NCI-H1105 (cell line): ENCODE measurements at regions not wholly inside any gene's neighbourhood (a gene's known extent, or its start where the extent isn't known, plus 50 kb on each side); places are given as distances from the start of the nearest gene placed in this dataset.
"Not testable (repeated sequence)": the region's sequence is repeated elsewhere in the genome, so short reads cannot be mapped to it uniquely, and the experiment has no call there.

ENCODE experiments used
- DNase-seq: peaks from one replicate; lab custom pipeline; 2025; lab: John Stamatoyannopoulos, UW

DNA sequence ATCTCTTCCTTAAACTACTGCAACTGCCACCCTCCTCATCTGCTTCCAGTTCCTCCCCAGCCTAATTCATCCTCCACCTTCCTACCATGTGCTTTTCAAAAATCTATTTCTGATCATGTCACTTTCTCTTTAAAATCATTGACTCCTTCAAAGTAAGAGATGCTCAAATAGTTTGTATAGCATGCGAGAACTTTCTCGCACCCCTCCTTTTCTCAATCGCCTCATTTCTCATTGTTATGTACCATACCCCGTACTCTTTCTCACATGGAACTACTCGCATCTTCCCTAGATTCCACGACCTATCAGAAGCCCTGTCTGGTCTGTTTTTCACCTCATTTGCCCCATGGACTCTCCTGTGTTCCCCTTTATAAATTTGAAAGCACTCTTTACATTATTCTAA is 238.2 kb downstream of the NRIP1 start:
- DNase-seq, result no peak

DNA sequence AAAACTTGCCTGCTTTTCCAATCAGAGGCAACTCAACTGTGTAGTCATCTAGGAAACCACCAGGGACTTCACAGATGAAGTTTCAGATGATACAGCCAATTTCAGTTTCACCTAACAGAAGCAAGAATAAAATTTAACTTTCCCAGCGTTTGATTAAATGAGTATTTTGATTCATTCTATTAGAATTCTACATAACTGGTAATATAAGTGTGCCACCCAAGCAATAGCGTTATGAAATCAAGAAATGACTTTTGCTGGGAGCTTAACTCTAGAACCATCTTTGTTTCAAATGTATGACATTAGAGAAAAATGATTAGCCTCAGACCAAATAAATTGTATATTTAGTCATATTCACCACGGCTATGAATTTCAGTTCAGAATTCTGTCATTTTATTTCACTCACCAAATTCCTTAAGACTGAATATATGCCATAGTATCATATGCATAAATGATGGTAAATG is 239.3 kb downstream of the NRIP1 start:
- DNase-seq, result no peak

DNA sequence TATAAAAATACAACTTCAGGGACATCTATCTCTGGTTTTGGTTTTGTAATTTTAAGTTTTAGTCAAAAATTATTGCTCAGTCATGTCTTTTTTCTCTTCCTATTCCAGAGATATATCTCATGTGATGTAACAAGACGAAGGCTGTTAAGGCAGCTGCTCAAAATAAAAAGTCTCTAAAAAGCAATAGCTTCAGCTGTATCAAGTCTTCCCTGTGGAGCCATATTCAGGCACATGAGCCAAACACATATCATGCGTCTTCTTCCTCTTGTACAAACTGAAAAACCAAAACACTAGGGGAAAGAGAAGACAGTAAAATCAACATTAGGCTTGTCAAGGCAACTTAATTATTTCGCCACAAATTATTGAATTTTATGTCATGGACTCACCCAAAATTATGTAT is 240.7 kb downstream of the NRIP1 start:
- DNase-seq, result no peak

DNA sequence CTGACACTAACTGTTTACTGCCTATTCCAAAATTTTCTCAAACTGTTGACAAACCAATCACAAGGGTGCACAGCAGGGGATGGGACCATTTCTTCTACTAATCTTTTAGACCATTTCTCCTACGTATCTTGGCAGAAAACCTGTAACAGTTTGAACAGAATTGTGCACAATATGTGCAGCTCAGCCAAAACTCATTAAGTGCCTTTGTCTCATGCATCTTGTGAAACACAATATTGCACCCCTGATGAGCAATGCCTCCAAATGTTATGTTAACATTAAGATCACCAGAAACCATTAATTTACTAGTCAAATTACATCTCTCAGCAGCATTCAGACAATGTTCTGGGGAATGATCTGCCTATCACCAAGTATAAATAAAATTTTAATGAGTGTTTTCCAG is 247.5 kb downstream of the NRIP1 start:
- DNase-seq, result no peak

DNA sequence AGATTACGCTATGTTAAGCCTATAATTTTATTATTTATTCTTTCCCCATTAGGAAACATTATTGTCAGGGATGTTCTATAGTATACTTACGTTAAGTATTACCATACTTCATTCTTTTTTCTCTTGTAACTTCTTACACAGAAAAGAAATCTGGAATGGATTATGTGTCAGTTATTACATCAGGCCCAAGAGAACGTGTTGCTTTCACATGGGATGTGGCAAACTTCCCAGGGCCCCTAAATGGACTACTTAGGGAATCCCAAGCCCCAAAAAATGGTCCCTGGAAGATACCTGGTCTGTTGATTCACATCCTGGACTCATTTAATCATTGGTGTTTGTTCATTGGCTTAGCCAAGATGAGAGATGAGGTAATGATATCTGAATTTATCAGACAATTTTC is 249.8 kb downstream of the NRIP1 start:
- no peak for DNase-seq

DNA sequence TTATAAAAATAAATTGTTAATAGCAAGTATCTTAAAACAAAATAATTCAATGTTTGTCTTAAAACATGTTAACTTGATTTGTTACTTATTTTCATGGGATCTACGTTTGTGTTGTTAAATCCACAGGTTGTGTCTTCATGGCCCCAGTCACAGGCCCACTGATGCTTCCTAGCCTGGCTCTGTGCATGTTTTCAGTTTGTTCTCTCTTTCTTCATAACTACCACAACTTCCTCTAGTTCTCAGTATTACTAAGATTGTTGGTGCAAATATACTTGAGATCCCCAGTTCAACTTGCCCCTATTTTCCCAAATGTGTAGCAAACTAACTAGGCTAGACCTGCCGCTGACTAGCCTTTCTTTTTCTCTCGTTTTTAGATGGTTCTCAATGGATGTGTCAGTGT is 250.5 kb downstream of the NRIP1 start:
- no peak for DNase-seq

DNA sequence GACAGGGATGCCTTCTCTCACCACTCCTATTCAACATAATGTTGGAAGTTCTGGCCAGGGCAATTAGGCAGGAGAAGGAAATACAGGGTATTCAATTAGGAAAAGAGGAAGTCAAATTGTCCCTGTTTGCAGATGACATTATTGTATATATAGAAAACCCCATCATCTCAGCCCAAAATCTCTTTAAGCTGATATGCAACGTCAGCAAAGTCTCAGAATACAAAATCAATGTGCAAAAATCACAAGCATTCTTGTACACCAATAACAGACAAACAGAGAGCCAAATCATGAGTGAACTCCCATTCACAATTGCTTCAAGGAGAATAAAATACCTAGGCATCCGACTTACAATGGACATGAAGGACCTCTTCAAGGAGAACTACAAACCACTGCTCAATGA is 258.1 kb upstream of the SAMSN1 start:
- not testable (repeated sequence) for DNase-seq

DNA sequence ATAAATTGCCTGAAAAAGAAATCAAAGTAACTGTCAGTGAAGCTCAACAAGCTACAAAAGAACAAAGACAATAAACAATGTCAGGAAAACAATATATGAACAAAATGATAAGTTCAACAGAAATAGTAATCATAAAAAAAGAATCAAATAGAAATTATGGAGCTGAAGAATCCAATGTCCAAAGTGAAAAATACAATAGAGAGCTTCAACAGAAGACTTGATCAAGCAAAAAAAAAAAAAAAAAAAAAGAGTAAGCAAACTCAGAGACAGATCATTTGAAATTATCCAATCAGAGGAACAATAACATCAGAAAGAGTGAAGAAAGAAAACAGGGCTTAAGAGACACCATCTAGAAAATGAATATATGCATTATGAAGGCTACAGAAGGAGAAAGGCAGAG is 251.4 kb upstream of the SAMSN1 start:
- DNase-seq, result no peak

DNA sequence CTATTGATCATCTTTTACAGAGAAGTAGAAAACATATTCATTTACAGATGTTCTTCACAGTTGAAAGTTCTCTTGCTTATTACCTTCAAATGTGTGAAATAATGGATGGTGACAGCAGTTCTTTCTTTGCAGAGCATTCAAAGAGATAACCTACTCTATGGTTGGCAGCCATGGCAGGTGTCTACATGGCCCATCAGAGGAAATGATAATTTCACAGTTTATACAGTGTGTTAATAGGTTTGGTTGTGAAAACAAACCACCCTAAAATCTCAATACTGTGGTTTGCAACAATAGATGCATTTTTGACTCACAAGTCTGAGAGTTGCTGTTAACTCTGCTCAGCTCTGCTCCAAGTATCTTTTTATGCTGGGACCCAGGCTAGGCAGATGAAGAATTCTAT is 241.2 kb upstream of the SAMSN1 start:
- no peak for DNase-seq

DNA sequence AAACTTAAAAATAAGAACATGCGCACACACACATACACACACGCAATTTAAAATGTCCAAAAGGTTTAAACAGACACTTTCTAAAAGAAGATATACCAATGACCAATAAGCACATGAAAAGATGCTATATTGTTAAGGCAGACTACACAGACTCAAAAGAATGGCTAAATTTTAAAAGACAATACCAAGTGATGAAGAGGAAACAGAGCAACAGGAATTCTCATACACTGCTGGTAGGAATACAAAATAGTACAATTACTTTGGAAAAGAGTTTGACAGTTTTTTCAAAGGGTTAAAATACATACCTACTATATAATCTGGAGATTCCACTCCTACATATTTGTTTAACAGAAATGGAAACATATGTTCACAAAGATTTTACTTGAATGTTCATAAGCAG is 239.6 kb upstream of the SAMSN1 start:
- no peak for DNase-seq

DNA sequence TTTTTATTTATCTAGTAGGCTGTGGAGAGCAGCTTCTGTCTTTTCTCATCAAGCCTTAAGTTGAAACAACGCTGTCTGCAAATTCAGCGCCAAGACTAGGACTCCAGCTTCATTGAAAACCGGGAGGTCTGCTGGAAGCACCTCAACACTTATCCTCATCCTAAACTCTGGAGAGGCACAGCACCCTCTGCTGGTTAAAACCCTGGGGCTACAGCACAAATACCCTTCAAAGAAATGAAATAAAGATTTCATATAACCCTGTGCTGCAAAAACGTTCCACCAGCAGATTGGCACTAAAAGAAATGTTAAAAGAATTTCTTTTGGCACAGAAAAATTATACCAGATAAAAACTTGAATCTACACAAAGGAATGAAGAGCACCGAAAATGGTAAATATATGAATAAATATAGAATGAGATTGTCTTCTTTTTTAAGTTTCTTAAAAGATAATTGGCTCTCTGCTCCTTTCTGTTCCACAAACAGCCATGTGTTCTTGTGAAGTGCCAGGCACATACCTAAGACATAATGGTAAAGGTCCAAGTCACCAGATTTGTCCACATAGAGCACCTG is 227.7 kb upstream of the SAMSN1 start:
- no peak for DNase-seq

DNA sequence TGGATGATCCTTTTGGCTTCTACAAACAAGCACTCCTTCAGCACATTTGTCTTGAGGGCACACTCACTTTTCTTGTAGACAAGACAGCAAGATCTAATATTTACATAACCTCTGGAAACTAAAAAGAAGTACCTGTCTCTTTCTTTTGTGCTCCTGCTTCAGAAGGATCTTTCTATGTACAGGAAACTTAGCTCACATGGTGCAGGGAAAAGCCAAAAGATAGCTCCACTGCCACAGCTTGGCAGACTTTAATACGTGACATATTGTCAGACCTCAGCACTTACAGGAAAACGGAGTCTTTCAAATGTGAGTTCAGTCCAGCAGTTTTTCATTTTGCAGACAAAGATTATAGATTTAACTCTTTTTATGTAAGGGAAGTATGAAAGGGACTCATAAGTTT is 225.5 kb upstream of the SAMSN1 start:
- DNase-seq, result no peak

DNA sequence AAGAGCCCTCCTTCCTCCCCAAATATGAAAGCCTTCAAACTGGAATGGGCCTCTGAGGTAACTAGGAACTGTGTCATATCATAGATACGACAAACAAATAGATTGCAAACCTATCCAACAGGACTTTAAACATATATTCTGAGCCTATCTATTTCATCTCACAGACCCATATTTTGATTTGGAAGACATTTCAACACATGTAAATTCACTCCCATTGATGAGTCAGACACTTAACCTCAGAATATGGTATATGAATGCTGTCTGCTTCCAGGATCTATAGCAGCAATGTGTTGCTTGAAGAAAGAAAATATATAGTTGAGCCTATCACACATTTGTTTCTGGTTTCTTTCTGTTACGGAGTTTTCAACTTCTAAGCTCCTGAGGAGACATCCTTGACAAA is 221.9 kb upstream of the SAMSN1 start:
- no peak for DNase-seq

DNA sequence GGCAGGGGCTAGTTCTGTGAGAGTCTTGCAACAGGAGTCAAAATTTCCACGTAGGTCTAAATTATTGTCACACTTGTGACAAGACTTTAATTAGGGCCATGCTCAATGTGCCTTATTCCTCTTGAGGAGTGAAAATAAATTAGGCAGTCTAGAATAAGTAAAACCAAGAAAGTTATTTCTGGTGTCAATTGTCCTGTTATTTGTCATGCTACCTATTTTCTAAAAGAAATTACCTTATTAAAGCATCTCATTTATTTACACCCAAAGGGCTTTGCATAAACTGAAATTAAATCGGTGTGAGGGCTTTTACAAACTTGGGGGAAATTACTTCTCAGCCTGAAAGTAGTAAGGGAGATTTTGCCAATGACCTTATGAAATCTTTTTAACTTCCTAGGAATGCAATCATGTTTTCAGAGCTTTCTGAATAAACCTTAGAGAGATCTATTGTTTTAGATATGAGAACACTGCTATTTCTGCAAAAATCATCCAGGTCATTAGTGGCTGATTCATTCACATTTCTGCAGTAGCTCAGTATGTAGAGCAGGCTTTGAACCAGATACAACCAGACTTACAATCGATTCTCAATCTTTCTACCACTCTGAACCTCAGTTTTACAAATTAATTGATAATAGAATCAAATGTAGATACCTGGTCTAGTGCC is 221.2 kb upstream of the SAMSN1 start:
- no peak for DNase-seq

DNA sequence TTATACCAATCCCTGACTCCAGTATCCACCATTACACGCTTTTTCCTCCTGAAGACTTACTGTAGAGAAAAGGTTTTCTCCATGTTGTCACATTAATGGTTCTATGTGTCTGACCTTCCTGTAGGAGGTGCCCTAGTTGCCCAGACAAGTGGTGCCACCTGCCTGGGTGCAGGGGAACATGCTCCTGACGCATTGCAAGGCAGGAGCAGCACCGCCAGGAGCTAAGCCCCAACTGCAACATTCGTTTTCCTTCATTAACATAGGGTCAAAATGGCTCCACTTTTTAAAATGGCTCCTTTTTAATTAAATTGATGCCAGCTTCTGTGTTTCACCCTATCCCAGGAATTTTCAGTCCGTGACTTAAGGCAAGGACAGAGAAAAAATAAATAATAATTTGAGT is 220.1 kb upstream of the SAMSN1 start:
- no peak for DNase-seq

DNA sequence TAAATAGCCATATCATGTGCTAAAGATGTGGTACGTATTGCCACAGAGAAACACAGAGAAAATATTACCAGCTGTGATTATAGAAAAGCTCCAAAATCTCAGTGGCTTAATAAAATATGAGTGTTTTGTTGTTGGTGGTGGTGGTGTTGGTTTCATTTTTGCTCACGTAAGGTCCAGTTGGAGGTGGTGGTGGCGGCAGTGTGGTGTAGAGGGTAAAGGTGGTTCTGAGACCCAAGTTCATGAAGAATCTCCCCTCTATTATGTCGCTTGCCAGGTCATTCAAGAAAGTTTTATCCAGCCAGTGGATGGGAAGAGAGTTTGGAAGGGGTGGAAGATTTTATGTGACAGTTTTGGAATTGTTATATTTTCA is 217.6 kb upstream of the SAMSN1 start:
- no peak for DNase-seq

DNA sequence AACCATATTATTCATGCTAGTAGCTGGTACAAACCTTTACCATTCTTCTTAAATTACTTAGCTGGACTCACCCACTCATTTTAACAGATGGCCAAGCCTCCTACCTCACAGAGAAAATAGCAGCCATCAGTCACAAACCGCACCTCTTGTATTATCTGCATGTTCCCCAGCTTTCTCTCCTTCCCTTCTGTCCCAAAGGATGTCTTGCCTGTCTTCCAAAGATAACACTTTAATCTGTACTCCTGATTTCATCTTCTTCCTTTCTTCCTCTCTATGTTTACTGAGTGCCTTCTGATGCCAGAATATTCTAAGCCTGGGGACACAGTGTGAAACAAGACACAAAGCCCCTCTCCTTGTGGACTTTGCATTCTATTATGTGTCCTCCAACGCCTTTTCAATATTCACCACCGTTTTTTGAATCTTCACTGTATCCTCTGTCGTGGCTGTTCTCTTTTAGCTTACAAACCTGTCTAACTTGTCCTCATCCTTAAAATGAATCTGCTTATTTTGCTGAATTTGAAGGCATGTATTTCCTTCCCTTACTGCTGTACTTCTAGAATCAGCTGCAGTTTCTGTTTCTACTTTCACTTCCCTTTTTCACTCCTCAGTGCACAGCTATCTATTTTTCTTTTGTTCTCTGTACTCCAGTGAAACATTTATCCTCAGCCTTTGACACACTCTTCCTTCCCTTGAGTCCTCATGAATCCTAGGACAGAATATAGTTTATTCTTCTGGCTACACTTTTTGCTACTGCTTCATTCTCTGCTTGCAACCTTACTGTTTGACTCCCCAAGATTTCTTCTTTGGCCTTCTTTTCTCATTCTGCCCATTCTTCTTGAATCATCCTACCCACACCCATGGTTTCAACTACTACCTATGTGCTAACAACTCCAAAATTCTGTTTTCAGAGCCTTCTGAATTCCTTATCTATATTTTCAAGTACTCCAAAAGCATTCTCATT is 216.9 kb upstream of the SAMSN1 start:
- no peak for DNase-seq

DNA sequence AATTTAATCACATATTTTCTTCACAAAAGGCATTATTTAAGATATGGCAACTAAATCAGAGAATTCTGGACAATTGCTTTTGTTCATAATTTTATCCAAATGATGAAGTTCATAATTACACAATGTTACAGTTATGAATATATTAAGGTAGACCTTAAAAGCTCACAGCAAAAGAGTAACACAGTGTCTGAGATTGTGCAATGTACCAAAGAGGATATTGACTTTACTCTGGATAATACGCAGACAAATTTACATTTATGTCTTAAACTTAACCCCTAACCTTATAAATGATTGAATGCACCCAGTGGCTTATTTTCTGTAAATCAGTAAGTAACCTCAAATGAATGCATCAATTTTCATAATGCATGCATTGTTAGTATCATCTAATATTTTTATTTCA is 216.2 kb upstream of the SAMSN1 start:
- no peak for DNase-seq

DNA sequence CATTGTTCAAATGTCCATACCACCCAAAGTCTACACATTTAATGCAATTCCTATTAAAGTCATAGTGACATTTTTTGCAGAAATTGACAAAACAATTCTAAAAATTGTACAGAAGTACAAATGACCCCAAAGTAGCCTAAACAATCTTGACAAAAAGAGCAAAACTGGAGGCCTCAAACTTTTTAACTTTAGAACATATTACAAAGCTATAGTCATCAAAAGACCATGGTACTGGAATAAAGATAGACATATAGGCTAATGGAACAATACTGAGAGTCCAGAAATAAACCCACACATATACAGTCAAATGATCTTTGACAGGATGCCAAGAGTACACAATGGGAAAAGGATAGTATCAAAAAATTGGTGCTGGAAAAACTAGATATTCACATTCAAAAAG is 213.2 kb upstream of the SAMSN1 start:
- DNase-seq, result no peak

DNA sequence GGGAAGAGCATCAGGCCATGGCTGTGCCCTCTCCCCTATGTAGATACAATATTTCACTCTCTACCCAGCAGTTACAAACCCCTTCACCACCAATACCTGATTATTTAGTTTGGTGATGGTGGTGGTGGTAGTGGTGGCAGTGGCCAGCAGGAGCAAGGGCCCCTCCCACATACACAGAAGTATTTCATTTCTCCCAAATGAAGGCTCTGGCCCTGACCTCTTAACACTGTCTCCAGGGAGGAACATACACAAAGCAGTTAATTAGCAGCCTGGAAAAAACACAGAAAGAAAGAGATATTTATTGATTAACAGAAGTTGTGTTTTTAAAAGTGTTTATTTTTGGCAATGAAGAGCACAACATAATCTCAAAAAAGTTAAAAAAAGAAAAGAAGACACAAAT is 212.7 kb upstream of the SAMSN1 start:
- no peak for DNase-seq

DNA sequence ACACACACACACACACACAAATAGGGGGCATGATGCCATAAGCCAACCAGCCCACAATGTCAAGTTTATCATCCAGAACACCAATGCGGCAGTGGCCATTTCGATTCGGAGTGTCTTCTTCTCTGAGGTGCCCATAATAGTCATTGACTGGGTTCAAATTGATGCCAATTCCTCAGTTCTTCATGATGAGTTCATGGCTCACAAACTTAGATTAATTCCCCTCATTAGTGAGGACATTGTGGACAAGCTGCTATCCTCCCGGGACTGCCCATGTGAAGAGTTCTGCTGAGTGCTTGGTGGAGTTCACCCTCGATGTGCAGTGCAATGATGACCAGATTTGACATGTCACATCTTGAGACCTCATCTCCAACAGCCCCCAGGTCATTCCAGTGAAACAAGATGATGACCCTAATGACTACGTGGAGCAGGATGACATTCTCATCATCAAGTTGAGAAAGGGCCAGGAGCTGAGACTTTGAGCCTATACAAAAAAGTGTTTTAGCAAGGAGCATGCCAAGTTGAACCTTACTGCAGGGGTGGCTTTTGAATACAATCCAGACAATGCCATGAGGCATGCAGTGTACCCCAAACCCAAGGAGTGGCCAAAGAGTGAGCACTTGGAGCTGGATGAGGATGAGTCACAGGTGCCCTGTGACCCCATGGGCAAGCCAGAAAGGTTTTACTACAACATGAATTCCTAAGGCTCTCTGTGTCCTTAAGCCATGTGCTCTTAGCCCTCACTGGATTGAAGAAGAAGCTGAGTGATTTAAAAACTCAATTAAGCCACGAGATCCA is 211.6 kb upstream of the SAMSN1 start:
- DNase-seq, result no peak

DNA sequence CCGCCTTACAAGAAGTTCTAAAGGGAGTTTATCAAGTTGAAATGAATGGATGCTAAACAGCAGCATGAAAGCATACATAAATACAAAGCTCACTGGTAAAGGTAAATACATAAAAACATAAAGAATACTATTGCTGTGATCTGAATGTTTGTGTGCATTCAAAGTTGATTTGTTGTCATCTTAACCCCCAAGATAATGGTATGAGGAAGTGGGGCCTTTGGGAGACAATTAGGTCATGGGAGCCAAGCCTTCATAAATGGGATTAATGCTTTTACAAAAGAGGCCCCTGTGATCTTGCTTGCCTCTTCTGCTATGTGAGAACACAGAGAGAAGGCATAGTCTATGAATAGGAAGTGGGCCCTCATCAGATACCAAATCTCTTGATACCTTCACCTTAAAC is 209.0 kb upstream of the SAMSN1 start:
- DNase-seq, result no peak
